ENCODE measurements at regions not wholly inside any gene's neighbourhood (a gene's known extent, or its start where the extent isn't known, plus 50 kb on each side); places are given as distances from the start of the nearest gene placed in this dataset.

DNA sequence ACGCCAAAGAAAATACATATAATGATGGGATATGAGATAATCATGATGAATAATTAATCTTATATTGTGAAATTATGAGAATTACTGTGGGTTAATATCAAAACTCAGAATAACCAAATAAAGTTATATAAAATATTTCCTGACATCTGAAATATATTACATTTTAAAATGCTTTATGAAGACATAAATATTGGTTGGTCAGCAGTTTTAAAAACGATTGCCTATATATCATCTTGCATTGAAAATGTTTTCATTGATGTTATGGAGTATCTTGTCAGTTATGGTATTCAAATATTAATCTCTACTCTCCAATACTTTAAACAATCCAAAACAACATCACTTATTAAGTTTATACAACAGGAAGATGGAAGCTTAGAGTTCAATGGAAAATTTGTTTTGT is 228.1 kb upstream of the FERD3L start:
- no peak overlapping the region for H3K4me3 ChIP-seq (ENCODE audit: low read depth, poor library complexity, severe bottlenecking)
- WGBS, 2 donors, result 70 to 82% methylated on average over 2 of the region's 2 CpGs
- DNase-seq (ENCODE audit: low spot score in 2 of 2), result no peak
- no peak for TF ChIP-seq POLR2A (IDR thresholded peaks at IDR 0.05)
- TF ChIP-seq, protein P1, sequence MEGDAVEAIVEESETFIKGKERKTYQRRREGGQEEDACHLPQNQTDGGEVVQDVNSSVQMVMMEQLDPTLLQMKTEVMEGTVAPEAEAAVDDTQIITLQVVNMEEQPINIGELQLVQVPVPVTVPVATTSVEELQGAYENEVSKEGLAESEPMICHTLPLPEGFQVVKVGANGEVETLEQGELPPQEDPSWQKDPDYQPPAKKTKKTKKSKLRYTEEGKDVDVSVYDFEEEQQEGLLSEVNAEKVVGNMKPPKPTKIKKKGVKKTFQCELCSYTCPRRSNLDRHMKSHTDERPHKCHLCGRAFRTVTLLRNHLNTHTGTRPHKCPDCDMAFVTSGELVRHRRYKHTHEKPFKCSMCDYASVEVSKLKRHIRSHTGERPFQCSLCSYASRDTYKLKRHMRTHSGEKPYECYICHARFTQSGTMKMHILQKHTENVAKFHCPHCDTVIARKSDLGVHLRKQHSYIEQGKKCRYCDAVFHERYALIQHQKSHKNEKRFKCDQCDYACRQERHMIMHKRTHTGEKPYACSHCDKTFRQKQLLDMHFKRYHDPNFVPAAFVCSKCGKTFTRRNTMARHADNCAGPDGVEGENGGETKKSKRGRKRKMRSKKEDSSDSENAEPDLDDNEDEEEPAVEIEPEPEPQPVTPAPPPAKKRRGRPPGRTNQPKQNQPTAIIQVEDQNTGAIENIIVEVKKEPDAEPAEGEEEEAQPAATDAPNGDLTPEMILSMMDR (IDR thresholded peaks at IDR 0.05), result no peak
- intact Hi-C loops (cut with DNase I; ENCODE audit: low total_unique reads), result no loop called here

DNA sequence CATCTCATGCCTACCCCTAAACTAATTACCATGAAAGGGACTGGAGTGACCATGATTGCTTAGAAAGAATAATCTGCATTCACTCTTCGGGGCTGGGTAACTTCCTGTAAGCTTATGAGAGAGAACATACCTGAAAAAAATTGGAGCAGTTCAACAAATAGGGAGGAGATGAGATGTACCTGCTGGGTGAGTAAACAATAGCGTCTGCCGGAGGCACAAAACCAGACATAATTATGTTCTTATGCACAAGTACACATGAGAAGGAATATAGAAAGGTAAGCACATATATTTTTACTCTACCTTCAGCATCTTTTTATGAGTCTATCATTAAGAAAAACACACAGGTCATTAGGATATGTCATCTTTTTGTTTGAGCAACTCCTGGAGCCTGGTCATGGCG is 224.6 kb upstream of the FERD3L start:
- no peak overlapping the region for H3K4me3 ChIP-seq (ENCODE audit: low read depth, poor library complexity, severe bottlenecking)
- intact Hi-C loops (cut with DNase I; ENCODE audit: low total_unique reads), result no loop called here
- WGBS, 2 donors, result 86 to 89% methylated on average over 4 of the region's 4 CpGs
- TF ChIP-seq, protein P1 (IDR thresholded peaks at IDR 0.05), result no peak
- TF ChIP-seq POLR2A (IDR thresholded peaks at IDR 0.05), result no peak
- no peak for DNase-seq (ENCODE audit: low spot score in 2 of 2)

DNA sequence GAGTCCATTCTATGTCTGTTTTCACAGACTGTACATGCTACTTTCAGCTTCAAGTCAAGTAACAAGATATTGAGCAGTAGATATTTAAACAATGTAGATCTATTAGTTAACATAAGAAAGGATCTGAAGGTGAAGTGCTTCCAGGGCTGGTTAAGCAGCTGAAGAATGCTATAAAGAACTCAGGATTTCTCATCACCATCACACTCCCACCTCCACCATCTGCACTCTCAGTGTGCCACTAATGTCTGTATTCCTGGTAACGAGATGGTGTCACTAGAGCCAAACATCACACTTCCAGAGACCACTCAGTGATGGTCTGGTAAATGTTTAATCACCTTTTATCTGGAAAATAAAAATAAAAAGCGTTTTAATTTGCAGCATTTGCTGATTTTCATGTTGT is 224.0 kb upstream of the FERD3L start:
- no peak overlapping the region for H3K4me3 ChIP-seq (ENCODE audit: low read depth, poor library complexity, severe bottlenecking)
- TF ChIP-seq, protein P1 (IDR thresholded peaks at IDR 0.05), result no peak
- no peak for TF ChIP-seq POLR2A (IDR thresholded peaks at IDR 0.05)
- 77% methylated on average over 2 of the region's 2 CpGs for WGBS, 2 donors
- no peak for DNase-seq (ENCODE audit: low spot score in 2 of 2)
- intact Hi-C loops (cut with DNase I; ENCODE audit: low total_unique reads), result no loop called here

DNA sequence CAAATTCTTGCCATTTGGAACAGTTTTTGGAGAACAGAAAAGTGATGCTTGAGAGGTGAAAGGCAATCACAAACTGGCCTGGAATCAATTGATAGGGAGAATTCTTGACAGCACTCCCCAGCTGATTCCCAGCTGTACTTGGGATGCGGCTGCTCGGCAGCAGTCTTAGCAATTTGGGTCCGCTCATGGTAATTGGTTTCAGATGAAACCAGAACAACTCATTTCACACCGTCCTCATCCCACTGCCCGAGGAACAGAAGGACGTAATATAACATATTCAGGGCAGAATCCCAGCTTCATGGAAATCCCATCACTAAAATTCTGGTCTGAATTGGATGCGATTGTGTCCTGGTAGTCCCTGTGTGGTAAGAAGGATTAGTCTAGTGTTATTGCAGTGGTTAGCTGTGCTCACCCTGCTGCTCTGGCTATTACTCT is 223.3 kb upstream of the FERD3L start:
- TF ChIP-seq POLR2A (IDR thresholded peaks at IDR 0.05), result no peak
- TF ChIP-seq, protein P1 (IDR thresholded peaks at IDR 0.05), result no peak
- intact Hi-C loops (cut with DNase I; ENCODE audit: low total_unique reads), result no loop called here

DNA sequence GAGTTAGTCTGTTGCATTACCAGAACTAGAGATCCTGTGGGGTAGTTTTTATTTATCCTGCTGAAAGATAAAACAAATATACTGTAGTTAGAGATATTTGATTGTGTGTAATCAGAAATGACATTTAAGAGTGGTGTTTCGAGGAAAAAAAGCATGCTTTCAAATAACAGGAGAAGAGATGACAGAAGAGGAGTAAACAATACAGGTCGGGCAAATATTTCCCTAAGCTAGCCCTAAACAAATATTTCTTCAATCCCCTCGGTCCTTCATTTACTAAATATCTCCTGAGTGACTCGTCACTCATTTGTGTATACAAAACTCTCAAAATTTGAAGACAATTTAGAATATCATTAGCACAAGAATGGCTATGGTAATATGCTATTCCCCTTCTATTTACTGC is 219.7 kb upstream of the FERD3L start:
- no peak for DNase-seq (ENCODE audit: low spot score in 2 of 2)
- 65 to 76% methylated on average over 4 of the region's 4 CpGs for WGBS, 2 donors
- H3K4me3 ChIP-seq (ENCODE audit: low read depth, poor library complexity, severe bottlenecking), result no peak overlapping the region
- TF ChIP-seq, protein P1 (IDR thresholded peaks at IDR 0.05), result no peak
- TF ChIP-seq POLR2A (IDR thresholded peaks at IDR 0.05), result no peak
- intact Hi-C loops (cut with DNase I; ENCODE audit: low total_unique reads), result no loop called here

More for the DNA sequence above, 223.3 kb upstream of the FERD3L start:
- WGBS, 2 donors, result 61 to 63% methylated on average over 7 of the region's 7 CpGs
- DNase-seq (ENCODE audit: low spot score in 2 of 2), result no peak
- no peak overlapping the region for H3K4me3 ChIP-seq (ENCODE audit: low read depth, poor library complexity, severe bottlenecking)

DNA sequence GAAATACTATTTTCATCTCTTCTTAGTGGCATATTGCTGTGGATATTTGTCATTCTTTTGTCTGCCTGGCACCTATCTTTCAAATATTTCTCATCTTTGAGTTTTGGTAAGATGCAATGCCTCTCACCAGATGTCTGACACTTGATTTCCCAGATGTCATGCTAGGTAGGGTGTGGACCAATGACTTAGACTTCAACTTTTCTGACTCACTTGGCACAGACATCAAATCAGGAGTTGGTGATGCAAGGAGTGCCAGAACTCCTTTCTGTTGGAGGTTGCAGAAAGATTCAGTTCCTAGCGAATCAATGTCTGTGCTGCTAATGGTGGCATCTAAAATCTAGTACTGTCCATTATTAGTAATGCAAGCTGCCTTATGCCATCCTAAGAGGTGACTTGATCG is 216.9 kb upstream of the FERD3L start:
- no peak overlapping the region for H3K4me3 ChIP-seq (ENCODE audit: low read depth, poor library complexity, severe bottlenecking)
- TF ChIP-seq POLR2A (IDR thresholded peaks at IDR 0.05), result no peak
- TF ChIP-seq, protein P1 (IDR thresholded peaks at IDR 0.05), result no peak
- intact Hi-C loops (cut with DNase I; ENCODE audit: low total_unique reads), result no loop called here
- DNase-seq (ENCODE audit: low spot score in 2 of 2), result no peak
- WGBS, 2 donors, result 68 to 83% methylated on average over 2 of the region's 2 CpGs
